SK-N-MC (cell line): ENCODE measurements at regions not wholly inside any gene's neighbourhood (a gene's known extent, or its start where the extent isn't known, plus 50 kb on each side); places are given as distances from the start of the nearest gene placed in this dataset.

Experiments
- DNase-seq: peaks from one replicate; pipeline ENCODE4 v3.0.0-alpha.2; 2011; ENCODE audit warnings: low read depth, low spot score
- H3K27ac ChIP-seq: fragments of 200-600 bp; sonication (generic); 2 replicates; pipeline ENCODE4 v1.5.1; 2016; ENCODE audit warnings: mixed run types
- H3K36me3 ChIP-seq: fragments of 200-600 bp; sonication (generic); 2 replicates; pipeline ENCODE4 v1.6.1; 2017; ENCODE audit warnings: antibody characterized with exemption, low read length, mixed read lengths; ENCODE audit not compliant: insufficient read depth
- H3K4me3 ChIP-seq: fragments of 200-600 bp; sonication (generic); 2 replicates; pipeline ENCODE4 v1.5.1; 2016
- H3K9ac ChIP-seq: fragments of 200-600 bp; sonication (generic); 2 replicates; pipeline ENCODE4 v1.8.0; 2017; ENCODE audit warnings: mixed run types, mixed read lengths; ENCODE audit not compliant: insufficient read length
- H3K9me3 ChIP-seq: fragments of 200-600 bp; sonication (generic); 2 replicates; pipeline ENCODE4 v1.6.1; 2017; ENCODE audit warnings: low read depth, mild to moderate bottlenecking, antibody characterized with exemption, low read length, moderate library complexity, mixed read lengths
- EZH2 ChIP-seq: fragments of 200-600 bp; sonication (generic); IDR thresholded peaks from one replicate; pipeline ENCODE4 v1.6.1; 2017; ENCODE audit warnings: antibody characterized with exemption
- FOXP2 ChIP-seq: optimal IDR thresholded peaks from 2 replicates; pipeline ENCODE3; 2011; ENCODE audit warnings: mild to moderate bottlenecking, moderate library complexity; ENCODE audit not compliant: insufficient read depth; ENCODE audit errors: extremely low read length, control extremely low read depth
- POLR2AphosphoS5 ChIP-seq: IDR thresholded peaks from 2 replicates; pipeline ENCODE4 v1.6.1; 2012; ENCODE audit warnings: mild to moderate bottlenecking, low read depth, low read length, borderline replicate concordance

DNA sequence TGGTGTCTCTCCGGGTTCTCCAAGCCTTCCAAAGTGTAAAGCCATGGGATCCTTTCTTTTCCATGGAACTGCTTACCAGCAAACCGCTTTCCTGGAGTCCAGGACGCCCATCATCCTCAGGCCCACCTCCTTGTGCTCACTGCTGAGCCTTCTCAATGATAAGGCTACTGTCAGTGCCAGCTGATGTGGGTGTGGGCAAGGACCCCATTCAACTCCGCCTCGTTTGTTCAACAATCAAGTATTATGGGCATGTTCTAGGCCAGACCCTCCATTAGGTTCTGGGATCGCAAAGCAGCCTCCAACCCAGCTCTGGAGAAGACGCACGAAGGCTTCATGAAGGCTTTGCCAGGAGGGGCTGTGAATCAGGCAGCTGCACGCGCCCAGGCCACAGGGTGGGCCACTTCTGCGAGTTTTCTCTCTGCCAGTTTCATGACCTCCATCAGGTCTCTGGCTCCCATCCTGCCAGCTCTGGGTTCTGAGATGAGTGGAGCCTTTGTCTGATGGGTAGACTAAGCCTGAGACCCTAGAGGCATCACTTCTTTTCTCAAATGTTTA is 177.1 kb downstream of the MRPL14 start:
- no peak overlapping the region for H3K9ac ChIP-seq
- no peaks in the 10 kb centered on the region for H3K36me3 ChIP-seq
- no peak overlapping the region for H3K27ac ChIP-seq
- no peak for DNase-seq
- TF ChIP-seq POLR2AphosphoS5 (no peak), EZH2 (no peak), FOXP2 (no peak)
- H3K4me3 ChIP-seq, result no peak overlapping the region
- H3K9me3 ChIP-seq, result no peaks in the 10 kb centered on the region

GRCh38 chr6:43949551-43949991 is 177.7 kb downstream of the MRPL14 start:
- H3K27ac ChIP-seq, result no peak overlapping the region
- TF ChIP-seq EZH2 (no peak), FOXP2 (no peak), POLR2AphosphoS5 (no peak)

DNA sequence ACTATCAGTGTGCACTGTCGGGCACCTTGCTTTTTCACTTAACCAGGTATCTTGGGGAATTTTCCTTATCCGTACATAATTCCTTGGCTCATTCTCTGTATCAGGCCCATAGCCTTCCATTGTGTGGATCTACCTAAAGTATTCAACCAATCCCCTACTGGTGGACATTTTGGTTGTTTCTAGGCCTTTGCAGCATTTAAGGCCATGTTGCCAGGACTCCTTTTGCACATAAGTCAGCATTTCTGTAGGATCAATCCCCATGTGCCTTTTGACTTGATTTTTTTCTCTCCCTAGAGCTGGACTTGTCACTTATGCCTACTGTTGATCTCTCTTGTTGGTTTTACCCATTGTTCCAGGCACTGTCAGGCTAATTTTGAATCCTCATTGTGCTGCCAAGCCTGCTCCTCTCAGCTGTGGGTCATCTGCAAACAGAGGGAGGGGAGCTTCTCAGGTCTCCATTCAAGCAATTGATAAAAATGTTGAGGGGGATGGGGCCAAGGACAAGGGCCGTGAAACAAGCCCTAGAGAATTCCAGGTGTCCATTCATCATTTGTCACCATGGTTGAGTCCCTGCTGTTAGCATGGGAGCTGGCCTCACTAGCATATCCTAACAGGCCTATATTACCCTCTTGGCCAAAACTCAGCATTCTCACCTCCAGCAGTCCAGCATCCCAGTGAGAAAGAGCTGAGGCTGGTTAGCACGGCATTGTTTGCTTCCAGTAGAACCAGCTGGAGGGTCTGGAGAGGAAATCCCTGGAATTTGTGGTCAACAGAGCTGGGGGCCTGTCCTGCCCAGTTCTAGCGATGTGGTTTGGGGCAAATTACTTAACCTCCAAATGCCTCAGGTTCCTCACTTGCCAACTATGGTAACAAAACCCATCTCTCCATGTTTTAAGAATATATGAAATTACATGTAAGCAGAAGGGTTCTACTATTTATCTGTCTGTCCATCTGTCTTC is 178.4 kb downstream of the MRPL14 start:
- H3K4me3 ChIP-seq, result no peak overlapping the region
- DNase-seq, result no peak
- H3K27ac ChIP-seq, result no peak overlapping the region
- no peaks in the 10 kb centered on the region for H3K9me3 ChIP-seq
- H3K9ac ChIP-seq, result no peak overlapping the region
- TF ChIP-seq FOXP2 (no peak), POLR2AphosphoS5 (no peak), EZH2 (no peak)
- H3K36me3 ChIP-seq, result no peaks in the 10 kb centered on the region

More at GRCh38 chr6:43949551-43949991, 177.7 kb downstream of the MRPL14 start:
- Histone ChIP-seq H3K36me3 (no peaks in the 10 kb centered on the region), H3K4me3 (no peak overlapping the region), H3K9ac (no peak overlapping the region), H3K9me3 (no peaks in the 10 kb centered on the region)
- no peak for DNase-seq

DNA sequence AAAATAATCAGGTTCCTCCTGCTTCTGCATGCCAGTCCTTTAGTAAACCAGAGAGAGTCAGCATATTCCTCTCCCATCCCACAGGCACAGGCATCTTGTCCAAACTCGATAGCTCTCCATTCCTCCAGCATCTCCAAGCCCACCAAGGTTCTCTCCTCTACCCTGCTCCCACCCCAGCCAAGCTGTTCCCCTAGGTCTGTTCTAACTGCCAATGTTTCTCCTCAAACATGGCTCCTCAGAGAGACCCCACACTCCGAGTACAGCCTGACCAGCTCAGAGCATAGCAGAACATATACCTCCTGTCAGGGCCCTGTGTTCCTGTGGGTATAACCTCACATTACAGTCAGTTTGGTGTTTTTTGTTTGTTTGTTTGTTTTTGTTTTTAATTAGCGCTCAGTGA is 177.8 kb downstream of the VEGFA start:
- Histone ChIP-seq H3K27ac (no peak overlapping the region), H3K36me3 (no peaks in the 10 kb centered on the region), H3K9me3 (no peaks in the 10 kb centered on the region), H3K9ac (no peak overlapping the region), H3K4me3 (no peak overlapping the region)
- TF ChIP-seq FOXP2 (no peak), EZH2 (no peak), POLR2AphosphoS5 (no peak)
- no peak for DNase-seq

- Histone ChIP-seq H3K9me3 (no peaks in the 10 kb centered on the region), H3K27ac (no peak overlapping the region), H3K9ac (no peak overlapping the region), H3K36me3 (no peaks in the 10 kb centered on the region), H3K4me3 (no peak overlapping the region)
- no peak for DNase-seq
- no peak for TF ChIP-seq POLR2AphosphoS5
- no peak for TF ChIP-seq EZH2
- no peak for TF ChIP-seq FOXP2
Measured at GRCh38 chr6:43946641-43947363, 176.8 kb downstream of the VEGFA start.

- Histone ChIP-seq H3K4me3 (no peak overlapping the region), H3K27ac (no peak overlapping the region), H3K9me3 (no peaks in the 10 kb centered on the region), H3K36me3 (no peaks in the 10 kb centered on the region), H3K9ac (no peak overlapping the region)
- no peak for DNase-seq
- no peak for TF ChIP-seq FOXP2
- no peak for TF ChIP-seq EZH2
- TF ChIP-seq POLR2AphosphoS5, result no peak
Measured at GRCh38 chr6:43945768-43946080, 175.7 kb downstream of the VEGFA start.

DNA sequence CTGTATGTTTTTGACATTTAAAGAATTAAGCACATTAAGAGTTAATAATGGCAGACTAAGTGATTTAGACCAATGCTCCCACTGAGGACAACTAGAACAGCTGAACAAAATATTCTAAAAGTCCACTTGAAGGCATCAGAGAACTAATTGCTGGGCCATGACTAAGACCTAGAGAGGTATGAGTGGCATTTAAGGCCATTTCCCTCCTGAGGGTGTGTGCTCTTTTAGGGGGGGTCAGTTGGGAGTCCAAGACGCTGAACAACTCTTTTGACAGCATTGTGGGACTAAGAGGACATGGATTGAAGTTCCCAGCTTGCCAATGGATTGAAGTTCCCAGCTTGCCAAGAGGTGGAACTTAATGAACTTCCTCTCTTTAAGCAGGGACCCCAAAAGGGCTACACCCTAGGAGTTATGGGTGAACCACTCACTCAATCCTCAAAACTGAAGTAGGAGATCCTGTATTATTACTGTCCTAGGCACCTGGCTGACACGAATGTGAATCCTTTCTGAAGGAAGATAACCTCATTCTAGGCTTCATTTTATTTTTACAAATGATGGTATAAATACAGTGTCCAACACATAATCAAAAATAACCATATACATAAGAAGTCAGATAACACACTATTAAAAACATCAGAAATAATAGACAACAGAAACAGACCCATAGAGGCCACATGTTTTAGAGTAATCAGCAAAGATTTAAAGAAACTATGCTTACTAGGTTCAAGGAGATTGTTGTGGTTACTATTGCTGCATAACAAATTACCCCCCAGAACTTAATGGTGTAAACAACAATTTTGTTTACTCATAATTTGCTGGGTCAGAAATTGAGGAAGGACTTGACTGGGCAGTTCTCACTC is 175.1 kb downstream of the VEGFA start:
- Histone ChIP-seq H3K9me3 (no peaks in the 10 kb centered on the region), H3K9ac (no peak overlapping the region), H3K4me3 (no peak overlapping the region), H3K36me3 (no peaks in the 10 kb centered on the region), H3K27ac (no peak overlapping the region)
- DNase-seq, result no peak
- TF ChIP-seq POLR2AphosphoS5 (no peak), FOXP2 (no peak), EZH2 (no peak)
